Chondrocyte (in vitro differentiated cells): ENCODE measurements at regions not wholly inside any gene's neighbourhood (a gene's known extent, or its start where the extent isn't known, plus 50 kb on each side); places are given as distances from the start of the nearest gene placed in this dataset.

Experiments used
- DNase-seq: peaks from one replicate; pipeline ENCODE4 v3.0.0; 2021; ENCODE audit warnings: mixed read lengths, low spot score
- H3K27ac Mint-ChIP-seq: one replicate; pipeline ENCODE4 v1.8.0; 2021; ENCODE audit warnings: mild to moderate bottlenecking, moderate library complexity, mixed read lengths; ENCODE audit not compliant: unreplicated experiment
- H3K27me3 Mint-ChIP-seq: 2 replicates; pipeline ENCODE4 v1.8.0; 2021; ENCODE audit warnings: low read depth, mixed read lengths
- H3K36me3 Mint-ChIP-seq: 2 replicates; pipeline ENCODE4 v1.8.0; 2021; ENCODE audit warnings: low read depth, mixed read lengths
- H3K4me1 Mint-ChIP-seq: 2 replicates; pipeline ENCODE4 v1.8.0; 2021; ENCODE audit warnings: low read depth, mild to moderate bottlenecking, mixed read lengths
- H3K4me3 Mint-ChIP-seq: one replicate; pipeline ENCODE4 v1.8.0; 2021; ENCODE audit warnings: mild to moderate bottlenecking, moderate library complexity, mixed read lengths; ENCODE audit not compliant: unreplicated experiment
- H3K9me3 Mint-ChIP-seq: 2 replicates; pipeline ENCODE4 v1.8.0; 2021; ENCODE audit warnings: low read depth, mixed read lengths
- CTCF ChIP-seq: fragments of 200-600 bp; sonication (generic); IDR thresholded peaks from 2 replicates; pipeline ENCODE4 v1.5.0; 2021; ENCODE audit warnings: antibody characterized with exemption, mild to moderate bottlenecking, moderate library complexity

- Mint-ChIP-seq H3K27ac (peak overlapping the region; percentile 72), H3K4me1 (peaks cover 35% of the 10 kb centered on the region), H3K9me3 (peaks cover 3% of the 10 kb centered on the region), H3K36me3 (no peaks in the 10 kb centered on the region), H3K27me3 (no peaks in the 10 kb centered on the region), H3K4me3 (no peak overlapping the region)
- no peak for TF ChIP-seq CTCF
- no peak for DNase-seq
Observed at GRCh38 chr4:96835991-96836390, 996.1 kb downstream of the PDHA2 start.

DNA sequence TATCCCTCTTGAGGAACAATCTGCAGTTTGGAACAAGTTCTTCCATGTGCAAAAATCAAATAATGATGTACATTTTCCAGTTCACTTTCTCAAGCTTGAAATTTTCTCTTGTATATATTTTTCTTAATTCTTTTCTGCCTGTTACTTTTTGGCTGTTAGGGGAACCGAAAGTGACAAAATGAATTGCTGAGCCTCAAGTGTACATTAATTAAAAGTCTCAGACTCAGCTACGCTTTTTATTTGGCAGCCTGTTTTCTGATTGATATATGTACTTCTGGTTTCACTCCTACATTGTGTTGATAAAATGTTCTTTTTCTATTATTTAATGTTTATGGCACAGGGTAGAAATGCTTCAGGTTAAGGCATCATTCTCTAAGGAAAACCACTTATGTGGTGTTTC is 999.5 kb downstream of the PDHA2 start:
- H3K4me1 Mint-ChIP-seq, result peaks cover 19% of the 10 kb centered on the region
- no peak for TF ChIP-seq CTCF
- H3K27me3 Mint-ChIP-seq, result no peaks in the 10 kb centered on the region
- peaks cover 3% of the 10 kb centered on the region for H3K9me3 Mint-ChIP-seq
- H3K36me3 Mint-ChIP-seq, result no peaks in the 10 kb centered on the region
- H3K4me3 Mint-ChIP-seq, result no peak overlapping the region
- no peak for DNase-seq
- H3K27ac Mint-ChIP-seq, result no peak overlapping the region

DNA sequence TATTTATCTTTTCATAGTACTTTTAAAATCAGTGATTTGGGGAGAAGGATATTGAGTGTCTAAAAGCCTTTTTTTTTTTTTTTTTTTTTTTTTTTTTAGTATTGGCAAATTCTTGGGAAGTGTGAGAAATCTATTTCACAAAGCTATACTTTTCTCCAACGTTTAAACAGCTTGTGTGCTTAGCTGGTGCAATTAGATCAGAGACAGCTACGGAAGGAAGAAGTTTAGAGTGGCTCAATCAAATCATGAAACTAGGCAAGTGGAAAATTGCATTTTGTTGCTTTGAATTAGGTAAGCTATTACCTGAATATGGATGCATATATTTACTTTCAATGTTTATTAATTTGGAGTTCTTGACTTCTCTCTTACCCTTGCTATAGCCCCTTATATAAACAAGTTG is 1001.9 kb downstream of the PDHA2 start:
- no peak for DNase-seq
- peaks cover 5% of the 10 kb centered on the region for H3K4me1 Mint-ChIP-seq
- no peak for TF ChIP-seq CTCF
- H3K9me3 Mint-ChIP-seq, result peaks cover 3% of the 10 kb centered on the region
- H3K36me3 Mint-ChIP-seq, result no peaks in the 10 kb centered on the region
- H3K27ac Mint-ChIP-seq, result no peak overlapping the region
- no peak overlapping the region for H3K4me3 Mint-ChIP-seq
- H3K27me3 Mint-ChIP-seq, result no peaks in the 10 kb centered on the region

DNA sequence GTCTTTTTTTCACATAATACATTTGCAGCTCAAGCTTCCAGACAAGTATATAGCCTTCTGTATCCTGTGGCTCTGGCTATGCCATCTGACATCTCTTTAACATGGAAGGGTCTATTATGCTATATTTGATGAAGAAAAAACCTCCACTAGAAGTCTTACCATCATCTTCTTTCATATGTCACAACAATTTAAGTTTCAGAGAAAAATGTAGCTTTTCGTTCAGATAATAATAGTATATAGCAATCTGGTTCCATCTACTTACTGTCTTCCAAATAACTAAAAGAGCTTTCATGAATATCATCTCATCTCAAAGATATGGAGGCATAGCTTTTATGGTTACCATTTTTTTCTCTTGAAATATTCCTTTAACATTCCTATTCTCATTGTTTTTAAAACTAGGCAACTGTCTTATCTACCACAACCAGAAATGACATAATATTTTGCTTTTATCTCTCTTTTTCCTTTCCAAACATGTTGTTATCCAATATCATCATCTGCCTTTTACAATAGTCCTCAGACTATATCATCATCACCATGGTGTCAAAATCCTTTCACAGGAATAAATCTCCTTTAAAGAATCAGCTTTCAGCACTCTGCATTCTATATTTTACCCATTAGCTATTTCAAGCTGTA is 1005.1 kb downstream of the PDHA2 start:
- no peaks in the 10 kb centered on the region for H3K36me3 Mint-ChIP-seq
- no peak for DNase-seq
- no peak overlapping the region for H3K27ac Mint-ChIP-seq
- H3K27me3 Mint-ChIP-seq, result no peaks in the 10 kb centered on the region
- H3K4me3 Mint-ChIP-seq, result no peak overlapping the region
- H3K9me3 Mint-ChIP-seq, result peaks cover 3% of the 10 kb centered on the region
- TF ChIP-seq CTCF, result no peak
- H3K4me1 Mint-ChIP-seq, result peaks cover 5% of the 10 kb centered on the region

DNA sequence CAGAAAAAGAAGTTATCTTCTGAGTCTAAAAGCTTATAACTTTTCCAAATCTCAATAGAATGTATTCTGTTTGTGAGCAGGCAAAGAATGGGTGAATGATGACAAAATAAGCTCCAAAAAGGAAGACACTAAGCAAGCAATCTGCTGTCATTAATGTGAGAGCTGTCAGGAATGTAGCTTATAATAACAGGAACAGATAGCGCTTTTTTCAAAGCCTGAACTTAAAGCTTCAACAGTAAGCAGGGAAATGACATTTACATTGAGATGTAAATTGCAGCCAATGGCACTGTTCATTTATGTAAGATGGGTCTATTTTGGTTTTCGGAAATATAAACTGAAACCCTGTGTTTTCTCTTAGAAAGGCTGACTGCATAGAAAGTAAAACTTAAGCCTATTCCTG is 1005.9 kb downstream of the PDHA2 start:
- Mint-ChIP-seq H3K9me3 (peaks cover 3% of the 10 kb centered on the region), H3K27me3 (no peaks in the 10 kb centered on the region), H3K4me1 (peaks cover 5% of the 10 kb centered on the region), H3K36me3 (no peaks in the 10 kb centered on the region), H3K4me3 (no peak overlapping the region), H3K27ac (no peak overlapping the region)
- no peak for DNase-seq
- no peak for TF ChIP-seq CTCF
